BE2C (cell line): ENCODE measurements at regions not wholly inside any gene's neighbourhood (a gene's known extent, or its start where the extent isn't known, plus 50 kb on each side); places are given as distances from the start of the nearest gene placed in this dataset.

Experiments used
- DNase-seq: peaks from one replicate; pipeline ENCODE4 v3.0.0-alpha.2; 2020
- H3K27me3 ChIP-seq: fragments of 250-450 bp; sonication (Bioruptor Pico); 2 replicates; pipeline ENCODE4 v1.5.1; 2020; ENCODE audit warnings: mild to moderate bottlenecking
- H3K36me3 ChIP-seq: fragments of 250-450 bp; sonication (Bioruptor Pico); 2 replicates; pipeline ENCODE4 v1.5.1; 2020; ENCODE audit warnings: mild to moderate bottlenecking
- H3K4me1 ChIP-seq: fragments of 250-450 bp; sonication (Bioruptor Pico); 2 replicates; pipeline ENCODE4 v1.5.1; 2020
- H3K4me3 ChIP-seq: 2 replicates; pipeline ENCODE4 v1.5.1; 2011; ENCODE audit warnings: low read depth, low read length
- H3K9me3 ChIP-seq: fragments of 250-450 bp; sonication (Bioruptor Pico); 2 replicates; pipeline ENCODE4 v1.5.1; 2020
- CTCF ChIP-seq: IDR thresholded peaks from 2 replicates; pipeline ENCODE4 v1.5.1; 2012; ENCODE audit warnings: mild to moderate bottlenecking, low read depth, low read length

- no peaks in the 10 kb centered on the region; the same call in 1 of the 2 replicates for H3K36me3 ChIP-seq
- no peak overlapping the region for H3K4me3 ChIP-seq
- H3K4me1 ChIP-seq, result no peaks in the 10 kb centered on the region
- no peaks in the 10 kb centered on the region for H3K9me3 ChIP-seq
- DNase-seq, result no peak
- TF ChIP-seq CTCF, result no peak
- H3K27me3 ChIP-seq, result no peaks in the 10 kb centered on the region
Observed at GRCh38 chr21:18545908-18546307, 142.3 kb upstream of the TMPRSS15 start.

GRCh38 chr21:18547347-18547746, 143.8 kb upstream of the TMPRSS15 start:
- Histone ChIP-seq H3K27me3 (no peaks in the 10 kb centered on the region), H3K36me3 (no peaks in the 10 kb centered on the region; the same call in 1 of the 2 replicates), H3K4me3 (no peak overlapping the region), H3K9me3 (no peaks in the 10 kb centered on the region), H3K4me1 (no peaks in the 10 kb centered on the region; the same call in 1 of the 2 replicates)
- no peak for DNase-seq
- TF ChIP-seq CTCF, result no peak

GRCh38 chr21:18548249-18548648, 144.7 kb upstream of the TMPRSS15 start:
- no peaks in the 10 kb centered on the region; the same call in 1 of the 2 replicates for H3K36me3 ChIP-seq
- H3K4me3 ChIP-seq, result no peak overlapping the region
- no peaks in the 10 kb centered on the region for H3K9me3 ChIP-seq
- no peak for DNase-seq
- H3K4me1 ChIP-seq, result no peaks in the 10 kb centered on the region; the same call in none of the 2 replicates
- H3K27me3 ChIP-seq, result no peaks in the 10 kb centered on the region
- no peak for TF ChIP-seq CTCF

- Histone ChIP-seq H3K36me3 (no peaks in the 10 kb centered on the region; the same call in 1 of the 2 replicates), H3K9me3 (no peaks in the 10 kb centered on the region), H3K27me3 (no peaks in the 10 kb centered on the region), H3K4me1 (no peaks in the 10 kb centered on the region; the same call in none of the 2 replicates), H3K4me3 (no peak overlapping the region)
- DNase-seq, result no peak
- TF ChIP-seq CTCF, result no peak
Observed at GRCh38 chr21:18549214-18549905, 145.8 kb upstream of the TMPRSS15 start.

- H3K27me3 ChIP-seq, result no peaks in the 10 kb centered on the region
- no peaks in the 10 kb centered on the region; the same call in none of the 2 replicates for H3K4me1 ChIP-seq
- TF ChIP-seq CTCF, result no peak
Observed at GRCh38 chr21:18550361-18550760, 146.8 kb upstream of the TMPRSS15 start.

GRCh38 chr21:18553786-18554185, 150.2 kb upstream of the TMPRSS15 start:
- DNase-seq, result no peak
- H3K9me3 ChIP-seq, result no peaks in the 10 kb centered on the region
- TF ChIP-seq CTCF, result no peak
- H3K4me3 ChIP-seq, result no peak overlapping the region
- H3K27me3 ChIP-seq, result no peaks in the 10 kb centered on the region
- no peaks in the 10 kb centered on the region; the same call in none of the 2 replicates for H3K4me1 ChIP-seq
- no peaks in the 10 kb centered on the region; the same call in 1 of the 2 replicates for H3K36me3 ChIP-seq

More at GRCh38 chr21:18550361-18550760, 146.8 kb upstream of the TMPRSS15 start:
- no peak overlapping the region for H3K4me3 ChIP-seq
- DNase-seq, result no peak
- no peaks in the 10 kb centered on the region for H3K9me3 ChIP-seq
- H3K36me3 ChIP-seq, result no peaks in the 10 kb centered on the region; the same call in 1 of the 2 replicates
